Liver (tissue), 8 donors: ENCODE measurements at regions not wholly inside any gene's neighbourhood (a gene's known extent, or its start where the extent isn't known, plus 50 kb on each side); places are given as distances from the start of the nearest gene placed in this dataset.

Experiments
- DNase-seq: peaks from one replicate; pipeline ENCODE4 v3.0.0-alpha.2; 2017; ENCODE audit warnings: low spot score
- H3K27ac ChIP-seq, 2 donors: one replicate each; pipeline ENCODE4 v1.7.0; 2013; ENCODE audit warnings: inconsistent platforms in 2 of 2, low read length in 2 of 2, control low read depth in 1 of 2, low read depth in 1 of 2, mild to moderate bottlenecking in 1 of 2
- H3K27me3 ChIP-seq, 4 donors: one replicate each; pipeline versions ENCODE4 v1.6.1 to v1.7.0; 2013; ENCODE audit warnings: low read length in 3 of 4, inconsistent platforms in 1 of 4, mild to moderate bottlenecking in 1 of 4, moderate library complexity in 1 of 4; ENCODE audit not compliant: control insufficient read depth in 4 of 4, insufficient read depth in 4 of 4
- H3K36me3 ChIP-seq, 4 donors: one replicate each; pipeline versions ENCODE4 v1.6.1 to v1.7.0; 2013; ENCODE audit warnings: low read length in 3 of 4, mild to moderate bottlenecking in 3 of 4, low read depth in 1 of 4, moderate library complexity in 1 of 4; ENCODE audit not compliant: control insufficient read depth in 4 of 4, insufficient read depth in 3 of 4
- H3K4me1 ChIP-seq, 4 donors: one replicate each; pipeline versions ENCODE4 v1.6.1 to v1.7.0; 2013; ENCODE audit warnings: low read length in 3 of 4, mild to moderate bottlenecking in 3 of 4, moderate library complexity in 1 of 4; ENCODE audit not compliant: control insufficient read depth in 4 of 4, insufficient read depth in 4 of 4
- H3K4me3 ChIP-seq, 3 donors: one replicate each; pipeline versions ENCODE4 v1.6.1 to v1.7.0; 2013; ENCODE audit warnings: low read length in 3 of 3, control low read depth in 1 of 3, low read depth in 1 of 3, mild to moderate bottlenecking in 1 of 3
- H3K9ac ChIP-seq, 2 donors: one replicate each; pipeline ENCODE4 v1.7.0; 2013; ENCODE audit warnings: low read length in 2 of 2, mild to moderate bottlenecking in 2 of 2, moderate library complexity in 2 of 2, control low read depth in 1 of 2, low read depth in 1 of 2
- H3K9me3 ChIP-seq, 4 donors: one replicate each; pipeline versions ENCODE4 v1.6.1 to v1.7.0; 2013; ENCODE audit warnings: low read length in 3 of 4; ENCODE audit not compliant: control insufficient read depth in 4 of 4
- EGR1 ChIP-seq, 2 donors: IDR thresholded peaks; 2 replicates each; pipeline ENCODE4 v1.6.1; 2016 to 2018; ENCODE audit warnings: antibody characterized with exemption in 2 of 2, low read depth in 2 of 2
- FOXA1 ChIP-seq: IDR thresholded peaks from 2 replicates; pipeline ENCODE4 v1.6.1; 2016; ENCODE audit warnings: antibody characterized with exemption
- FOXA2 ChIP-seq: IDR thresholded peaks from 2 replicates; pipeline ENCODE4 v1.6.1; 2016; ENCODE audit warnings: antibody characterized with exemption
- GABPA ChIP-seq, 2 donors: IDR thresholded peaks in 1 of 2; conservative IDR thresholded peaks in 1 of 2; 2 replicates each; pipeline ENCODE4 v1.6.1; 2016; ENCODE audit warnings: antibody characterized with exemption in 2 of 2, mild to moderate bottlenecking in 1 of 2, moderate library complexity in 1 of 2
- HNF4A ChIP-seq, 2 donors: conservative IDR thresholded peaks; 2 replicates each; pipeline ENCODE4 v1.6.1; 2016; ENCODE audit warnings: antibody characterized with exemption in 2 of 2, mild to moderate bottlenecking in 2 of 2
- HNF4G ChIP-seq: IDR thresholded peaks from 2 replicates; pipeline ENCODE4 v1.6.1; 2016; ENCODE audit warnings: antibody characterized with exemption
- JUND ChIP-seq, 2 donors: IDR thresholded peaks; 2 replicates each; pipeline ENCODE4 v1.6.1; 2016; ENCODE audit warnings: antibody characterized with exemption in 2 of 2
- MAX ChIP-seq: IDR thresholded peaks from 2 replicates; pipeline ENCODE4 v1.6.1; 2016; ENCODE audit warnings: antibody characterized with exemption
- NR2F2 ChIP-seq: IDR thresholded peaks from 2 replicates; pipeline ENCODE4 v1.6.1; 2016; ENCODE audit warnings: antibody characterized with exemption
- RAD21 ChIP-seq, 2 donors: IDR thresholded peaks; 2 replicates each; pipeline ENCODE4 v1.6.1; 2016; ENCODE audit warnings: antibody characterized with exemption in 2 of 2, mild to moderate bottlenecking in 2 of 2
- REST ChIP-seq: IDR thresholded peaks from 2 replicates; pipeline ENCODE4 v1.6.1; 2016; ENCODE audit warnings: antibody characterized with exemption, mild to moderate bottlenecking
- RXRA ChIP-seq, 2 donors: IDR thresholded peaks; 2 replicates each; pipeline ENCODE4 v1.6.1; 2017 to 2018; ENCODE audit warnings: antibody characterized with exemption in 2 of 2, mild to moderate bottlenecking in 1 of 2
- SP1 ChIP-seq: IDR thresholded peaks from 2 replicates; pipeline ENCODE4 v1.6.1; 2018; ENCODE audit warnings: antibody characterized with exemption, mild to moderate bottlenecking
- TAF1 ChIP-seq: conservative IDR thresholded peaks from 2 replicates; pipeline ENCODE4 v1.6.1; 2016; ENCODE audit warnings: antibody characterized with exemption, mild to moderate bottlenecking
- YY1 ChIP-seq: IDR thresholded peaks from 2 replicates; pipeline ENCODE4 v1.6.1; 2016; ENCODE audit warnings: antibody characterized with exemption, mild to moderate bottlenecking
- ZBTB33 ChIP-seq: IDR thresholded peaks from 2 replicates; pipeline ENCODE4 v1.6.1; 2016; ENCODE audit warnings: antibody characterized with exemption
- WGBS: extraction: QIAGEN DNeasy Blood & Tissue Kit; methylation state at CpG from one replicate; pipeline ENCODE4 v1.1.7; 2013; 5-methylcytosine and 5-hydroxymethylcytosine counted together
- TF ChIP-seq, protein P1 (sequence below): fragments of 150-350 bp; IDR thresholded peaks from 2 replicates; pipeline ENCODE4 v1.5.1; 2017; ENCODE audit warnings: improper control_type of control experiment, low read depth, low read length; ENCODE audit not compliant: missing input control
- TF ChIP-seq, protein P2 (sequence below): IDR thresholded peaks from 2 replicates; pipeline ENCODE4 v1.6.1; 2016; ENCODE audit warnings: antibody characterized with exemption
- donor health status: healthy.
- donor health status: healthy.
- donor health status: healthy.
- donor health status: healthy.
- donor health status: healthy.

DNA sequence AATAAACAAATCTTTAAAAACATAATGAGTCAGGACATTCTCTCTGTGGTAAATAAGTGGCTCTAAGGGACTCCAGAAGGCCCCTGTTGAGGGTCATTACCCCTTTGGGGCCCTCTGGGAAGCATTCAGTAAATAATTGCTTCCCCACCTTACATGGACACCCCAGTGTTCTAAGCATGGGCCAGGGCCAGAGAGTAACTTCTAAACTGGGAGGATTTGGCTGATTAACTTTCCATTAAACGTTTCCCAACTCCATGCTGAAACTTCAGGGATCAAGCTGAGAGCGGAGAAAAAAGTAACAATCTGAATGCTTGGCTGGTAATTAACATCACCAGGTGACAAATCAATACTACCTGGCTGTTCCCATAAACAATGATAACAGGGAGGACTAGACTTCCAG, 783.9 kb upstream of the LRRC4C start (continued):
- no peak for TF ChIP-seq MAX
- TF ChIP-seq FOXA2 = no peak

GRCh38 chr11:42244376-42244775, 784.9 kb upstream of the LRRC4C start:
- H3K9ac ChIP-seq = no peak overlapping the region
- no peaks in the 10 kb centered on the region for H3K9me3 ChIP-seq
- TF ChIP-seq RAD21 (IDR thresholded peaks at IDR 0.05) (no peak), TAF1 (no peak), RXRA (IDR thresholded peaks at IDR 0.05) (no peak), JUND (IDR thresholded peaks at IDR 0.05) (no peak), GABPA (IDR thresholded peaks at IDR 0.05 in 1 of 2, conservative IDR thresholded peaks at IDR 0.05 in 1 of 2) (no peak), YY1 (no peak), FOXA2 (no peak), EGR1 (IDR thresholded peaks at IDR 0.05; ENCODE audit: low read depth in 2 of 2) (no peak), HNF4A (conservative IDR thresholded peaks at IDR 0.05) (no peak), MAX (no peak), FOXA1 (no peak)
- TF ChIP-seq, protein P1, sequence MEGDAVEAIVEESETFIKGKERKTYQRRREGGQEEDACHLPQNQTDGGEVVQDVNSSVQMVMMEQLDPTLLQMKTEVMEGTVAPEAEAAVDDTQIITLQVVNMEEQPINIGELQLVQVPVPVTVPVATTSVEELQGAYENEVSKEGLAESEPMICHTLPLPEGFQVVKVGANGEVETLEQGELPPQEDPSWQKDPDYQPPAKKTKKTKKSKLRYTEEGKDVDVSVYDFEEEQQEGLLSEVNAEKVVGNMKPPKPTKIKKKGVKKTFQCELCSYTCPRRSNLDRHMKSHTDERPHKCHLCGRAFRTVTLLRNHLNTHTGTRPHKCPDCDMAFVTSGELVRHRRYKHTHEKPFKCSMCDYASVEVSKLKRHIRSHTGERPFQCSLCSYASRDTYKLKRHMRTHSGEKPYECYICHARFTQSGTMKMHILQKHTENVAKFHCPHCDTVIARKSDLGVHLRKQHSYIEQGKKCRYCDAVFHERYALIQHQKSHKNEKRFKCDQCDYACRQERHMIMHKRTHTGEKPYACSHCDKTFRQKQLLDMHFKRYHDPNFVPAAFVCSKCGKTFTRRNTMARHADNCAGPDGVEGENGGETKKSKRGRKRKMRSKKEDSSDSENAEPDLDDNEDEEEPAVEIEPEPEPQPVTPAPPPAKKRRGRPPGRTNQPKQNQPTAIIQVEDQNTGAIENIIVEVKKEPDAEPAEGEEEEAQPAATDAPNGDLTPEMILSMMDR = no peak
- TF ChIP-seq, protein P2, sequence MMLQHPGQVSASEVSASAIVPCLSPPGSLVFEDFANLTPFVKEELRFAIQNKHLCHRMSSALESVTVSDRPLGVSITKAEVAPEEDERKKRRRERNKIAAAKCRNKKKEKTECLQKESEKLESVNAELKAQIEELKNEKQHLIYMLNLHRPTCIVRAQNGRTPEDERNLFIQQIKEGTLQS = no peak
- H3K4me3 ChIP-seq = no peak overlapping the region
- no peak overlapping the region for H3K27ac ChIP-seq
- H3K36me3 ChIP-seq = no peaks in the 10 kb centered on the region
- 77% methylated on average over 1 of the region's 1 CpG for WGBS
- H3K4me1 ChIP-seq = no peaks in the 10 kb centered on the region
- no peaks in the 10 kb centered on the region for H3K27me3 ChIP-seq
- DNase-seq = no peak

- no peak overlapping the region for H3K27ac ChIP-seq
- H3K36me3 ChIP-seq = no peaks in the 10 kb centered on the region
- 72% methylated on average over 4 of the region's 4 CpGs for WGBS
- no peak overlapping the region for H3K4me3 ChIP-seq
- H3K27me3 ChIP-seq = no peaks in the 10 kb centered on the region
- no peak overlapping the region for H3K9ac ChIP-seq
- H3K9me3 ChIP-seq = no peaks in the 10 kb centered on the region
- no peaks in the 10 kb centered on the region for H3K4me1 ChIP-seq
- no peak for TF ChIP-seq EGR1 (IDR thresholded peaks at IDR 0.05; ENCODE audit: low read depth in 2 of 2)
- no peak for TF ChIP-seq GABPA (IDR thresholded peaks at IDR 0.05 in 1 of 2, conservative IDR thresholded peaks at IDR 0.05 in 1 of 2)
- TF ChIP-seq SP1 = no peak
- no peak for TF ChIP-seq RXRA (IDR thresholded peaks at IDR 0.05)
- no peak for TF ChIP-seq YY1
- TF ChIP-seq ZBTB33 = no peak
- TF ChIP-seq TAF1 = no peak
- no peak for TF ChIP-seq FOXA2
- no peak for TF ChIP-seq NR2F2
- no peak for TF ChIP-seq REST
- no peak for TF ChIP-seq JUND (IDR thresholded peaks at IDR 0.05)
- no peak for TF ChIP-seq HNF4A (conservative IDR thresholded peaks at IDR 0.05)
- TF ChIP-seq, protein P1 = no peak
- TF ChIP-seq, protein P2 = no peak
- TF ChIP-seq MAX = no peak
- TF ChIP-seq HNF4G = no peak
- TF ChIP-seq FOXA1 = no peak
- no peak for TF ChIP-seq RAD21 (IDR thresholded peaks at IDR 0.05)
- DNase-seq = no peak
These were observed 789.9 kb upstream of the LRRC4C start for GRCh38 chr11:42249401-42249800.
